Fibroblast of the aortic adventitia (primary cell): ENCODE measurements at regions not wholly inside any gene's neighbourhood (a gene's known extent, or its start where the extent isn't known, plus 50 kb on each side); places are given as distances from the start of the nearest gene placed in this dataset.

Experiments
- DNase-seq: peaks from one replicate; pipeline ENCODE4 v3.0.0-alpha.2; 2010; ENCODE audit warnings: low read depth
- H3K4me3 ChIP-seq: 2 replicates; pipeline ENCODE4 v1.5.1; 2011; ENCODE audit warnings: low read depth, mild to moderate bottlenecking, control low read depth, low read length, moderate library complexity
- TF ChIP-seq, protein P1 (sequence below): IDR thresholded peaks from 2 replicates; pipeline ENCODE4 v1.5.1; 2011; ENCODE audit warnings: mild to moderate bottlenecking, low read length, control low read depth, inconsistent platforms; ENCODE audit not compliant: insufficient read depth

DNA sequence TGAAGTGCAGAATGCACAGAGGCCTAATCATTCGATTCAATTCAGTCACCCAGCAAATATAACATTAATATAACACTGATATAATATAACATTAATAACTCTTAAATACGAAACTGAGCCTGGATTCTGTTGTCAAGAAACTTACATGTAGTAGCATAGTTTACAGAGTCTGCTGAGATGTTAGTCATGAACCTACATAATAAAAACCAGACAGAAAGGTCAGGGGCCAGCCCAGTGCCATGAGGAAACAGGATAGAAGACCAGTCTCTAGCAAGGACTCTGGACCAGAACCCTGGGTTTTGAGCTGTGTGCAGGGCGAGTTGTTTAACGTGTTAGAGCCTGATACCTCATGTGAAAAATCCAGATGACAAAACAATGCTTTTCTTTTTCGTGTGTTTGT is 234.7 kb downstream of the NR2F1-AS1 start:
- no peak for DNase-seq

GRCh38 chr5:93343570-93343969 is 237.4 kb downstream of the NR2F1-AS1 start:
- no peak for DNase-seq
- TF ChIP-seq, protein P1, sequence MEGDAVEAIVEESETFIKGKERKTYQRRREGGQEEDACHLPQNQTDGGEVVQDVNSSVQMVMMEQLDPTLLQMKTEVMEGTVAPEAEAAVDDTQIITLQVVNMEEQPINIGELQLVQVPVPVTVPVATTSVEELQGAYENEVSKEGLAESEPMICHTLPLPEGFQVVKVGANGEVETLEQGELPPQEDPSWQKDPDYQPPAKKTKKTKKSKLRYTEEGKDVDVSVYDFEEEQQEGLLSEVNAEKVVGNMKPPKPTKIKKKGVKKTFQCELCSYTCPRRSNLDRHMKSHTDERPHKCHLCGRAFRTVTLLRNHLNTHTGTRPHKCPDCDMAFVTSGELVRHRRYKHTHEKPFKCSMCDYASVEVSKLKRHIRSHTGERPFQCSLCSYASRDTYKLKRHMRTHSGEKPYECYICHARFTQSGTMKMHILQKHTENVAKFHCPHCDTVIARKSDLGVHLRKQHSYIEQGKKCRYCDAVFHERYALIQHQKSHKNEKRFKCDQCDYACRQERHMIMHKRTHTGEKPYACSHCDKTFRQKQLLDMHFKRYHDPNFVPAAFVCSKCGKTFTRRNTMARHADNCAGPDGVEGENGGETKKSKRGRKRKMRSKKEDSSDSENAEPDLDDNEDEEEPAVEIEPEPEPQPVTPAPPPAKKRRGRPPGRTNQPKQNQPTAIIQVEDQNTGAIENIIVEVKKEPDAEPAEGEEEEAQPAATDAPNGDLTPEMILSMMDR: no peak
- no peak overlapping the region for H3K4me3 ChIP-seq

More for the DNA sequence above, 234.7 kb downstream of the NR2F1-AS1 start:
- H3K4me3 ChIP-seq: no peak overlapping the region
- TF ChIP-seq, protein P1: no peak

DNA sequence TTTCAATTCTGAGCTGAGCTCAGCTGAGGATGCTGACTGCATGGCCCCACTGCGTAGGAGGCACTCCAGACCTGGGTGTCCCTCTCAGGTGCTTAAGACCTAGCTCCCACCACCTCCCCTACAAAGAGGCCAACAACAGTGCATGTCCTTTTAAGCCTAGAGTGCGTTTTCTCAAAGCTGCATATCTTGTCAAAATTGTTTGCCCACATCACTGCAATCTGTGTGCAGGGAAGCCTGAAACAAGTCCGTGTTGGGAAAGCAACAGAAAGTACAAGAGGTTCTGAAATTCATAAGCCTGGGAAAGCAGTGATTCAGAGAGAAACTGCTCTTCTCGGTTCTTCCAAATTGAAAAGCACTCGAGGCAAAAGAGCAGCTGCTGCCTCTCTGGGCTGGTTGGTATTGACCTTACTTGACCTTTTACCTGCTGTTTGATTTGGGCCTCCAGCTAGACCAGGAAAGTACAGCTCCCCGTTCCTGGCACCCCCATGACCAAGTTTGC is 238.4 kb downstream of the NR2F1-AS1 start:
- DNase-seq: no peak
- TF ChIP-seq, protein P1: no peak

GRCh38 chr5:93340881-93341280 is 240.1 kb downstream of the NR2F1-AS1 start:
- TF ChIP-seq, protein P1: no peak
- H3K4me3 ChIP-seq: no peak overlapping the region
- DNase-seq: peak; percentile 40

More for the DNA sequence above, 238.4 kb downstream of the NR2F1-AS1 start:
- H3K4me3 ChIP-seq: no peak overlapping the region

DNA sequence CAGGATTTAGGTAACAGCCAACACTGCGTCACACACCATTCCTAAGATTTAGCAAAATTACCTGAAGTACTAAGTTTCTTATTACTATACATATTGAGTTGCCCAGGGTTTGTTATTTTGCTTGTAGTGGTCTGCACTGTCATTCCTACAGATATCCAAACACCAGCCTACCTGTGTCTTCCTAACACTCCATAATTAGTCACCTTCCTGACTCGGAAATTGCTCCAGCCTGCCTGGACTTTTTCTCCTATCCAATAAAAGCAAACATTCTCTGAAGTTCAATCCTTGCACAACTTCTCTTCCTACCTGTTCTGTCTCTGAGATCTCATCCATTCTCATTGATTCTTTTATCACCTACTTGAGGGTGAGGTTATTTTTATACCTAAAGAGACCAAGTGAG is 243.9 kb downstream of the NR2F1-AS1 start:
- no peak overlapping the region for H3K4me3 ChIP-seq

DNA sequence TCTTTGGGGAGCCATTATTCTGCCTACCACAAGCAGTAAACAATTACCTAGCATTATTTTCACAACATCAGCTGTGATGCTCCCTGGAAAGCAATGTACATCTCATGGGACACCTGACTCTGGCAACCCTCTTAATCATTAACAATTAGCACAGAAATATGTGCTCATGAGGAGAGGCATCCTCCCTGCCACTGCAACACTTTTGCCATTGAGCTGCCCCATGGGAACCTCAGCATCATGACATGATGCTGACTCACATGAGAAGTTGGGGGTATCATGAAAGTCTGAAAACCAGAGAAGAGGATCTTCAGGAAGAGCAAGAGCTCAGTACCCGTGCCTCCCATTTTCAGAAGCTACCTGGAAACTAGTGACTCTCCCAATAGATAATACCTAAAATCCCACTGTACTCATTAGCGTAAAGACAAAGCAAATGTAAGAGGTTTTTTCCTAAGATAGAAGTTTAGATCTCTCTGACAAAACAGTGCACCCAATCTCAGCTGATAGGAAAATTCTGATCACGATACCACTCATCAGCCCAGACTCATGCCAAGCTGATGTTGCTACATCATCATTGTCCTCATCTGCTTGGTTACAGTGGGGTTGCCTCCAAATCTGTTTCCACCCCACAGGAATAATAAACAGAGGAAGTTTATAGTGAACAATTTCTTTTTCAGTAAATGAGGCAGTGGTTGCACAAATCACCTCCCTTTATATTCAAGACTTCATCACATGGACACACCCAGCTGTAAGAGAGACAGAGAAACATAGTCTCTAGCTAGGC is 244.5 kb downstream of the NR2F1-AS1 start:
- peak; percentile 20 for DNase-seq
- TF ChIP-seq, protein P1: no peak
- no peak overlapping the region for H3K4me3 ChIP-seq

More for the DNA sequence above, 243.9 kb downstream of the NR2F1-AS1 start:
- DNase-seq: no peak
- TF ChIP-seq, protein P1: no peak
